Globus pallidus (tissue), 1 donor: ENCODE measurements at regions not wholly inside any gene's neighbourhood (a gene's known extent, or its start where the extent isn't known, plus 50 kb on each side); places are given as distances from the start of the nearest gene placed in this dataset.
"Not testable (repeated sequence)": the region's sequence is repeated elsewhere in the genome, so short reads cannot be mapped to it uniquely, and the experiment has no call there.

Experiments
- DNase-seq: peaks from one replicate; pipeline ENCODE4 v3.0.0-alpha.2; 2015; ENCODE audit warnings: low spot score

DNA sequence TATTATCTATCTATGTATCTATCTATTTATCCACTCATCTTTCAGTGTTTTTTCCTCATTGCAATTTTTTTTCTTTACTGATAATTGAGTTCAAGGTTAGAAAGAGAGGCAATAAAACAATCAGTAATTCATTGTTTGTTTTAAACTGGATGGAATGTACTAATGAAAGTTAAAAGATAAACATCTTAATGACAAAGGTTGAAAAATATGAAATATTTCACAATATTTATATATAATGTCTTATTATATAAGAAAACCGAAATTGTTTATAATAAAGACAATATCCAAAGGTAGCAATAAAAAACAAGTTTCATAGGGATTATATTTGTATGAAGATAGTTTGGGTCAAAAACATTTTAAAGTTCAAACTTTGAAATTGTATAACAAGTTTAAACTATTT, 1015.5 kb upstream of the MIR17HG start:
- DNase-seq, result no peak

DNA sequence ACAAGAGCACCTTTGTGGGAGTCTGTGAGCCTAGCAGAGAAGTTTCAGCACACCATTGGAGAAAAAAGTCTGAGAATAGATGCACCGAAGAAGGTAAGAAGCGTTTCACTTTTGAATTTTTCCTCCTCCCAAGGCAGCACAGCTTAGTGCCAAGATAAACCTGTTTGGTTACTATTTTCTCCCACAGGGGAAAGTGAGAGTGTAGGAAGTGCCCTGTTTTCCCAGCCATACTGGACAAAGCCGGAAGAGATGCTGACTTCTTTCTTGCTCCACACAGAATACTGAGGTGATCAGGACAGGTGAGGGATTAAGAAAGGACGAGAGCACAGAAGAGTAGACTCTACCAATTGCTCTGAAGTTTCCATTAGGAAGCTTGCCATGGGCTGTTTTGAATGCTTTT, 1011.0 kb upstream of the MIR17HG start:
- no peak for DNase-seq

DNA sequence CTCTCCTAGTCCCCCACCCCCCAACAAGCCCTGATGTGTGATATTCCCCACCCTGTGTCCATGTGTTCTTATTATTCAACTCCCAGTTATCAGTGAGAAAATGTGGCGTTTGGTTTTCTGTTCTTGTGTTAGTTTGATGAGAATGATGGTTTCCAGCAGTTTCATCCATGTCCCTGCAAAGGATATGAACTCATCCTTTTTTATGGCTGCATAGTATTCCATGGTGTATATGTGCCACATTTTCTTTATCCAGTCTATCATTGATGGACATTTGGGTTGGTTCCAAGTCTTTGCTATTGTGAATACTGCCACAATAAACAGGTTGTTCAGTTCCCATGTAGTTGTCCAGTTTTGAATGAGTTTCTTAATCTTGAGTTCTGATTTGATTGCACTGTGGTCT, 1006.1 kb upstream of the MIR17HG start:
- DNase-seq, result not testable (repeated sequence)

DNA sequence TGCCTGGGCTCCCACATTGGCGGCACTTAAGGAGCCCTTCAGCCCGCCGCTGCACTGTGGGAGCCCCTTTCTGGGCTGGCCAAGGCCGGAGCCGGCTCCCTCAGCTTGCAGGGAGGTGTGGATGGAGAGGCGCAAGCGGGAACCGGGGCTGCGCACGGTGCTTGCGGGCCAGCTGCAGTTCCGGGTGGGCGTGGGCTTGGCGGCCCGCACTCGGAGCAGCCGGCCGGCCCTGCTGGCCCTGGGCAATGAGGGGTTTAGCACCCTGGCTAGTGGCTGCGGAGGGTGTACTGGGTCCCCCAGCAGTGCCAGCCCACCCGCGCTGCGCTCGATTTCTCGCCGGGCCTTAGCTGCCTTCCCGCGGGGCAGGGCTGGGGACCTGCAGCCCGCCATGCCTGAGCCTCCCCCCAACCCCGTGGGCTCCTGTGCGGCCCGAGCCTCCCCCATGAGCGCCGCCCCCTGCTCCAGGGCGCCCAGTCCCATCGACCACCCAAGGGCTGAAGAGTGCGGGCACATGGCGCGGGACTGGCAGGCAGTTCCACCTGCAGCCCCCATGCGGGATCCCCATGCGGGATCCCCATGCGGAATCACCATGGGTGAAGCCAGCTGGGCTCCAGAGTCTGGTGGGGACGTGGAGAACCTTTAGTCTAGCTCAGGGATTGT, 998.9 kb upstream of the MIR17HG start:
- not testable (repeated sequence) for DNase-seq

DNA sequence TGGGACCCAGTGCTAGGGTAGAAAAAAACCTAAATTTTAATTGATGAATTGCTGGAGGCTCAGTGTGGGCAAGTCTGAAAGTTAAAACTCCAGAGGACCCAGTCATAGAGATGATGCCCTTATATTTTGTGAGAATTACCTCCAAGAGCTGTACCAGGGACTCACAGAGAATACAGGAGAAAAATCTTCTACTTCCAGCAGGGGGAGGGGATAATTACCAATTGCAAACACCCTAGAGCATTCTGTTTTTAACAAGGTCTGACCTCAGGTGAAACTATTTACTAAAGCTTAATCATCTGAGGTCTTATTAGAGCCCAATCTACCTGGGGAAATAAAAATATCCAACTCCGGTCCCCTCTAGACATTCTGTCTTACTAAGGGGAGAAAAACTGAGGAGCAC, 994.7 kb upstream of the MIR17HG start:
- no peak for DNase-seq

DNA sequence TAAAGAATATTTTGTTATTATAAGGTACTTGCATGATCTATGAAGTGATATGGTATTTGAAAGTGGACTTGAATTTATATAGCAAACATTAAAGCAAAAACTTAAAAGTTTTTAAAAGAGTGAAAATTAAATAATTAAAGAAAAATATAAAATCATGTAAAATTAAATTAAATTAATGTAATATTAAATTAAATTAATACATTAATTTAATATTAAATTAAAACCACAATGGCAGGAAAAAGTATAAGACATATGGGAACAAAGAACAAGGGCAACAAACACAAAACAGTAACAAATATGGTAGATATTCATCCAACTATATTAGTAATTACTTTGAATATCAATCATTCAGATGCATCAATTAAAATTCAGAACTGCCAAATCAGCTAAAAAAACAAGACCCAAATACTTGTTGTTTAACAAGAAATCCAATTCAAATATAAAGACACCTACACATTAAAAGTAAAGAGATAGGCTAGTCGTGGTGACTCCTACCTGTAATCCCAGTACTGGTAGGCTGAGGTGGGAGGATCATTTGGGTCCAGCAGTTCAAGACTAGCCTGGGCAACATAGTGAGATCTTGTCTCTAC, 992.2 kb upstream of the MIR17HG start:
- no peak for DNase-seq

DNA sequence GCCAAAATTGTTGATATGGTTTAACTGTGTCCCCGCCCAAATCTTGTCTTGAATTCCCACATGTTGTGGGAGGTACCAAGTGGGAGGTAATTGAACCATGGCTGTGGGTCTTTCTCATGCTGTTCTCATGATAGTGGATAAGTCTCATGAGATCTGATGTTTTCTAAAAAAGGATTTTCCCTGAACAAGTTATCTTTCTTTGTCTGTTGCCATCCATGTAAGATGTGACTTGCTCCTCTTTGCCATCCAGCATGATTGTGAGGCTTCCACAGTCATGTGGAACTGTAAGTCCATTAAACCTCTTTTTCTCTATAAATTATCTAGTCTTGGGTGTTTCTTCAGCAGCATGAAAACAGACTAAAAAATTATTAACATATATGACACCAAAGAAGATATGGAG, 986.7 kb upstream of the MIR17HG start:
- no peak for DNase-seq

DNA sequence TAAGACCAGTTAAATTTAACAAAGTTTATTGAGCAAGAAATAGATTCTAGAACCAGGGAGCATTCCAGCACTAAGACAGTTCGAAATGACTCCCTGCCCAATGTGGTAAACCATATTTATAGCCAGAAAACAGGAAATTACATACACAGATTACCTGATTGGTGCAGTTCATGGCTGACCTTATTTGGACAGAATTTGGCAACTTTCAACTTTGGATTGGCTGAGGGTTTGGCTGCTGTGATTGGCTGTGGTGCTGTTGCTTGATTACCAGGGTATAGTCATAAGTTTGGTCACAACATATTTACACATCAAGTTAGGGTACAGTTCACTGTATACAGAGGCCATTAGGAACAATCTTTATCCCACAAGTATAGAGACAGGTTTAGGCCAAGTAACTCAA, 984.8 kb upstream of the MIR17HG start:
- DNase-seq, result no peak

DNA sequence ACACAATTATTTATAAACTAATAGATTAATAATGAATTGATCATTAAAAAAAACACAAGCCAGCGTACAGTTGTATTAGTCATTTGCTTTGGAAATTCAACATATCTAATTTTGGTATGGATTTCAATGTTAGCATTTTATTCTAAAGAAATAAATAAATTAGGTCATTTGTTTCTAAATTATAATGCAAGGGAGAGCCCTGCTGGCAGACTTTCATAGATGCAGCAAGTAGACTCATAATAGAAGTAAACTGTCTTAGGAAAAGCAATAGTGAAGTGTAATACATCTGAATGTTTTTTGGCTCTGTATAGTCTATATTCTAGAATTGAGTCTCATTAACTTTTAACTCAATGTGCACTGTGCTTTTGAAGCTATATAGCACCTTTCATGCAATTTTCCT, 982.4 kb upstream of the MIR17HG start:
- no peak for DNase-seq

DNA sequence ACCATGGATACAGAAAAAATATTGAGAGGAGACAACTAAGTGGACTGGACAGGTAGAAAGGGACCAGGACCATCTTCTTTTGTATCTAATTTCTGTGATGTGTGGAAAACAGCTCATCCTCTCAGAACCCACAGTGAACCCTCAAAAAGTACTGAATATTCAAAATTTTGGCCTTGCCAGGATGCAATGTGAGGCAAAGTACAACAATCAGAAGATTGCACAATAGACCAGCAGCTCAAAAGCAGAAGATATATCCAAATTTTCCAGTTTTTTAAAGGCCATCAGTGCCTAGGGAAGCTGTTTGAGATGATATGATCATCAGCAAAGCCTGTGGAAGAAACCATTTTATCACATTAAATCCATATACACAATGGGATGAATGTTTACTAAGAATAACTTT, 973.3 kb upstream of the MIR17HG start:
- DNase-seq, result no peak

DNA sequence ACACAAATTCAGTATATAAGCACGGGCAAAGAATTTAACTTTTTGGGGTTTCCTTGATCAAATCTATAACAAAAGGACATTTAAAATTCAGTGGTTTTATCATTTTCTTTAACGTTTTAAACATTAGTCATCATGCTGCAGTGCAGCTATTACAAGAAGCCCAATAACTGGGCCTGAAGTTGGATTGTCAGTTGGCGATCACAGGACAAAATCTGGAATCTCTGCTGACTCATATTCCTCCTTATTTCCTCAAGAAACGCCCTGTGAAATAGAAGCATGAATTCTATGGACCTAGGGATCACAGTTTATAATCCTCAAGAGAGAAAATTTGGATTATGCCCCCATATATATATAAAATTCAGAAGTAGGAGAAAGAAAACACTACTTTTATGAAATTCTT, 971.6 kb upstream of the MIR17HG start:
- no peak for DNase-seq

DNA sequence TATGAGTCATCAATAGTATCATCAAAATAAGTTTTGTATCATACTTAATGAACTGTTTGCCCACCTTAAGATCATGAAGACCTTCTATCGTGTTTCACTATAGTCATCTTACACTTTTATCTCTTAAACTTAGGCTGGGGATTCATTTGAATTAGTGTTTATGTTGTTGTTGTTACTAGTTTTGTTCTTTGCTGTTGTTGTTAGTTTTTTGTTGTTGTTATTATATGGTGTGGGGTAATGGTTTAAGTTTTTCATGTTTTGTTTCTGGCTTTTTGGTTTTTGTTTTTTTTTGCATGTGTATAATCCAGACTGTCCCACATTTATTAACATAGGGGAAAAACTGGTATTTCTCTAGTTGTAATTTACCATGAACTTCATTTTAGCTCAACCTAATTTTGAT, 965.1 kb upstream of the MIR17HG start:
- no peak for DNase-seq

DNA sequence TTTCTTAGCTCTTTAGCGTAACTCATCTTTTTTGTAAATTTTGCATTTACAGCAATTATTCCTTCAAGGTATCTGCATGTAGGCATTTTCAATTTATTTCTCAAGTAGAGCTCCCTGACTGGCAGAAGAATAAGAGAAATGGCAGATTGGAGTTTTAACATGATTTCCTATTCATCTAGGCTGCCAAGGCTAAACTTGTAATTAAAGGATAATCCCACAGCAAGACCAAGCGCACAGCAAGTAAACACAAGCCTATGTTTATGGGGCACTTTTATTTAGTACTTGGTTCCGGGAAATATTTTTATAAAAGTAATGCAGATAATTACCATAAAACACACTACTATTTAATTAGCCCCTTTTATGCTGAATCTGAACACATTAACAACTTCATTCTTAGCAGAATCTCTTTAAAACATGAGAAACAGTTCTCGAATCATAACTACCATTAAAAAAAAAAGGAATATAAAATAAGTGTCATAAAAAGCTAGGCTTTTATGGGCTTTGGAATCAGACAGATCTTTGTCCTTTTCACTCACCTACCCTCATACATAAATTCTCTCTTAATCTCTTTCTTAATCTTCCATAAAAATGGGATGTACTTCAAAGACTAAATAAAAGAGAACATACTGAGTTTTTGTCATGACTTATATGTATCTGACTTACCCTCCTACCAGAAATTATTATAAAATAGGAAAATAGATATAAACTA, 961.6 kb upstream of the MIR17HG start:
- DNase-seq, result no peak

DNA sequence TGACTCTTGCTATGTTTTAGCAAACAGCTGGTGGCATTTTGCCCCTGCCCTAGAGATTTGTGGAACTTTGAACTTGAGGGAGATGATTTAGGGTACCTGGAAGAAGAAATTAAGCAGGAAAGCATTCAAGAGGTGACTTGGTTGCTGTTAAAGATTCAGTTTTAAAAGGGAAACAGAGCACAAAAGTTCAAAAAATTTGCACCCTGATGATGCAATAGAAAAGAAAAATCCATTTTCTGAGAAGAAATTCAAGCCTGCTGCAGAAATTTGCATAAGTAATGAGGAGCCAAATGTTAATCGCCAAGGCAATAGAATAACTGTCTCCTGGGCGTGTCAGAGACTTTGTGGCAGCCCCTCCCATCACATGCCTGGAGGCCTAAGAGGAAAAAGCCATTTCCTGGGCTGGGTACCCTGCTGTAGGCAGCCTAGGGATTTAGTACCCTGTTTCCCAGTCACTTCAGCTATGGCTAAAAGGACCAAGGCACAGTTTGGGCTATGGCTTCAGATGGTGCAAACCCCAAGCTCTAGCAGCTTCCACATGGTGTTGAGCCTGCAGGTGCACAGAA, 958.5 kb upstream of the MIR17HG start:
- no peak for DNase-seq

DNA sequence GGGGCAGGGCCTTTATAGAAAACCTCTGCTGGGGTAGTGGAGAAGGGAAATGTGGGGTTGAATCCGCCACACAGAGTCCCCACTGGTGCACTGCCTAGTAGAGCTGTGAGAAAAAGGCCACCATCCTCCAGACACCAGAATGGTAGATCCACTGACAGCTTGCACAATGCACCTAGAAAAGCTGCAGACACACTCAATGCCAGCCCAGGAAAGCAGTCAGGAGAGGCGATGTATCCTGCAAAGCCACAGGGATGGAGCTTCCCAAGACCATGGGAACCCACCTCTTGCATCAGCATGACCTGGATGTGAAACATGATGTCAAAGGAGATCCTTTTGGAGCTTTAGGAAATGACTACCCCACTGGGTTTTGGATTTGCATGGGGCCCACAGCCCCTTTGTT, 958.0 kb upstream of the MIR17HG start:
- DNase-seq, result no peak

DNA sequence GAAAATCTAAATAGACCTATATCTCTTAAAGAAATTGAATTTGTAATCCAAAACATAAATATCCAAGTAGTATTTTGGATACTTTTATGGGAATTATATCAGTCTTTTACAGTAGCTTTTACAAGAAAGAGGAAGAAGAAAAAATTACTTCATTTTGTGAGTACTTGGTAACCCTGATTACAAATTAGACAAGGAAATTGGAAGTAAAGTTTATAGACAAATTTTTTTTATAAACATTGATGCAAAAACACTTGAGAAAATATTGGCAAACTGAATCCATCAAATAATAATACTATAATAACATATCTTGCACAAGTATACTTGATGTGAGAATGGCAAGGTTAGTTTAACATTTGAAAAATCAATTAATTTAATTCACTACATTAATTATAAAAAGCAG, 954.1 kb upstream of the MIR17HG start:
- no peak for DNase-seq

DNA sequence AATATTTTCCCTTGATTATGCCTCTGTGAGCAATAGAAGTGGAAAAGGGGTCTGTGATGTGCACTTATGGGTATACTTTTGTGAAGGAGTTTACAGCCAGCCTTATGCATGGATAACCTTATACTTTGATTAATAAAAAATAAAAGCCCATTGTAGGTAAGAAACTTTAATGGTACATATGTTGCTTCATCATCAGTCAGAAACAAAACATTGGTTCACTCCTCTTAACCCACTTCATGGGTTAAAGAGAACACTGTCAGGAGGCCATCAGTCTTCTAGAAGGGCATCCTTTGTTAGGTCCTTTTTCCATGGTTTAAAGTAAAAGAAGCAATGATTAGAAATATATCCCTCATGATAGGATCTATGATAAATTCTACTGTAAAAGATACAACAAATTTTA, 952.1 kb upstream of the MIR17HG start:
- DNase-seq, result no peak

DNA sequence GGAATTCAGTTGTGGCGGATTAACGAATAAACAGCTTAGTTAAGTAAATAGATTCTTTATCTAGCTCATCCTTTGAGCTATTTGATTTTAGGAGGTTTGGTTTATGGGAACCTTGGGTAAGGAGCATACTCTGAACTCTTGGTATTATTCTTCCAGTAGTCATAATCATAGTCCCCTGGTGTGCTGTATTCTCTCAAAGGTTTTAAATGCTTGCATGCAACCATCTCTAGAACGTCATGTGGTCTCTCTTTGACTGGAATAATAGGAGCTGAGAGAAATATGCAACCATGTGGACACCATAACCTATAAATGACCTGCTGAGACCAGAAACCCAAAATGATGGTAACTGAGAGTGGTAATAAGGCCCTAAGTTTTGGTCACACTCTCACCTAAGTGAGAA, 951.6 kb upstream of the MIR17HG start:
- no peak for DNase-seq

DNA sequence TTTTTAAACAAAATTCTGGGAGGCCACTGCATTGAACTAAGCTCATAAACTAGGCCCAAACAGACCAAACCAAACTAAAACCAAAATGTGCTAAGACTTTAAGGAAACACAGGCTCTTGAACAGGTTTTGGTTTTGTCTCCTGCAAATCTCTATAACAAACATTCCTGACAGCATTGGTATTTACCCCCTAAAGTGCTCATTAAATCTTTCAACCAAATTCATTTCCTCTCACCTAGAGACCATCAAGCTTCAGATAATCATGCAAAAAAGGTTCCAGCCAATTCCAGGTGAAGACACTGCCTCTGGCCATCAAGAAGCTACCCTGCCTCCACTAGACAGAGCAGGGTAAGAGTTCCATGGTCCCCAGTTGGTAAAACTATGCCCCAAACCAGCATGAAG, 951.2 kb upstream of the MIR17HG start:
- no peak for DNase-seq

DNA sequence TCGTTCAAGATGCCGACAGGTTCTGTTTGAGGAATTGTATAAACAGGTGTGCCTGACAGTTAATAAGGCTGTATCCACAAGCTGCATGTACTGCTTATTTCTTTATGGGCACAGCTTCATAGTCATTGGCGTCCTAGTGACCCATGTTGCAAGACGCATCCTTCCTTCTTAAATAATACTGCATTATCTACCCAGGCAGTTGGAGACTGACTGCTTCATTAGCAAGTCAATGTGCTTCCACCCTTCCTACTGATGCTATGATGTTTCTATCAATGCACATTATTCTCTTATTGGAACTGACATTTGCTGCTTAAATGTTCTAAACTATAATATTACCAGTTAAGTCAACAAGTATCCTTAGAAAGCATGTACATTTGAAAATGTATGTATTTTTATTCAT, 950.0 kb upstream of the MIR17HG start:
- no peak for DNase-seq

DNA sequence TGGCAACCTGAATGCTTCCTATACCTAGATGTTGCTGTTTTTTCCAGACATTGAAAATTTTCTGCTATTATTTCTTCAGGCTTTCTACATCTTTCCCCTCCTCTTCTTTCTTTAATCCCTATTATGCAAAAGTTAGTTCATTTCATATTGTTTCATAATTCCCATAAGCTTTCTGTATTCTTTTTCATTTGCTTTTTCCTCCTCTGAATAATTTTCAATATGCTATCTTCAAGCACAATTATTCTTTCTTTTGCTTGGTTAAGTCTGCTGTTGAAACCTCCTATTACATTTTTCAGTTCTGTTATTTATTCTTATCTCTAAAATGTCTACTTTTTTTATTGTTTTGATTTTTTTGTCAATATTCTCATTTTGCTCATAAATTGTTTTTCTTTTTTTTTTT, 947.1 kb upstream of the MIR17HG start:
- DNase-seq, result no peak

DNA sequence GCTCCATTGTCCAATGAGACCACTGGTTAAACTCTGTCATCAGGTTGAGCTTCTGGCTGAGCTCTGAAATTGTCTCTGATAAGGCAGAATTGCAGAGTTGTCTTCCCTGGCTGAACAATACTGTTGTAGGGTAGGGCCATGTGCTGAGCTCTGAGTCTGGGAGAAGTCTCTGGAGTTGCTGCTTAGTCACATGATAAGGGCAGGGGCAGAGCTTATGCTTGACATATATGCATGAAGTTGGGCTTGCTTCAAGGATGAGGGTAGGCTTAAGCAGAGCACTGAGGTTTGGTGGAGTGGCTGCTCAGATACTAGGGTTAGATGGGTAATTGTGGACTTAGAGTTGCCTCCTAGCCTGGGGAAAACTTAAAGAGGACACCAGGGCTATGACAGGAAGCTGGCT, 946.3 kb upstream of the MIR17HG start:
- no peak for DNase-seq

DNA sequence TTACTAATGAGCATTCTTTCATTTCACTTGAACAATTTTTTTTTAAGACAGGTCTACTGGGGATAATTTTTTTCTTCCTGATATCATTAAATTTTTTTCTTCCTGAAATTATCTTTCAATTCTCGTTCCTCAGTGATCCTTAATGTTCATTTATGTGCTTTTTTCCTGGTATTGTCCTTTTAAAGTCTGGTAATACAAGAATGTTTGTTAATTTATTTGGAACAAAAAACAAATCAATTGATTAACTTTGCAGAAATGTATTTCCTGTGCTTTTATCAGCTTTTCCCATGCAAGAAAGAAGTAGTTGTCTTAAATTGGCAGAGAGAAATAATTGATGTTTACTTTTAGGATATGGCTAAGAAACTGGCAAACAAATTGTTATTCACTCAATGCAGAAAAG, 945.4 kb upstream of the MIR17HG start:
- no peak for DNase-seq
